NOMO-1 treated with dmso at 0.1 percent for 144 hours (cell line): ENCODE measurements at regions not wholly inside any gene's neighbourhood (a gene's known extent, or its start where the extent isn't known, plus 50 kb on each side); places are given as distances from the start of the nearest gene placed in this dataset.
A peak's percentile ranks its signal among the peaks of the same experiment; 100 is the strongest.

Experiments used
- DNase-seq: peaks from one replicate; lab custom pipeline; 2025; ENCODE audit not compliant: unreplicated experiment; lab: John Stamatoyannopoulos, UW

DNA sequence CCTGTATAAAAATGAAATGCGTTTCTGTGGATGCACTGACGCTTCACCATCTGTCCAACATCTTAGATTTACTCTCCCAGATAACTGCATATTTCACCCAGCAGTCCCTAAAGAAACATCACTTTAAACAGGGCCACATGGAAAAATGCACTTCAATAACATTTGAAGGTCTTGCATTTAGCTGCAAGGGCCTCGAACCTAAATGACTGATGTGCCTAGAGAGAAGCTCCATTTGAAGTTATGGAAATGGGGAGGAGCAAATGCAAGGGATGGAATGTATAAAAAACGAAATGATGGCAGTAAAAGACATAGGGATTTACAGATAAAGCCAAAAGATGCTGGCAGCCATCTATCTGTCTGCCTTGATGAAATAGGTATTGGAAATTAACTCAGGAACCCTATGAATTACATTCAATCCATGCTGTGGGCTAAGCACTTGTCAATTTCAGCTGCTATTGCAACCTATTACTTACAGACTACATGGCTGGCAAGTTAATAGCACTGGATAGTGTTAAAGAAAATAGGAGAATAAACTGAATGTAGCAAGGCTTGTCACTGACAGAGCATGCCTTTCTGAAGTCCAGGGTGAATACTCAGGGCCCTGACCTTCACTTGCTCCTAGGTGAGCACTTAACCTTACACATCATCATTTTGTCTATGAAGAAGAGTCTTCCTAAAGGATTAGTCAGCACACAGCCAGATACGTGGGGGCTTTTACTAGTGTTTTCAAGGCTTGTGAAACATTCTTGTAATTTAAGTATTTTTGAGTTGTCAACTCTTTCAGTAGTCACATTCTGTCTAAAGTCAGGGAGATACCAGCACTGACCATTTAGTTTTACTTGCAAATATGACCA is 963.4 kb downstream of the PCDH17 start:
- DNase-seq, result no peak

DNA sequence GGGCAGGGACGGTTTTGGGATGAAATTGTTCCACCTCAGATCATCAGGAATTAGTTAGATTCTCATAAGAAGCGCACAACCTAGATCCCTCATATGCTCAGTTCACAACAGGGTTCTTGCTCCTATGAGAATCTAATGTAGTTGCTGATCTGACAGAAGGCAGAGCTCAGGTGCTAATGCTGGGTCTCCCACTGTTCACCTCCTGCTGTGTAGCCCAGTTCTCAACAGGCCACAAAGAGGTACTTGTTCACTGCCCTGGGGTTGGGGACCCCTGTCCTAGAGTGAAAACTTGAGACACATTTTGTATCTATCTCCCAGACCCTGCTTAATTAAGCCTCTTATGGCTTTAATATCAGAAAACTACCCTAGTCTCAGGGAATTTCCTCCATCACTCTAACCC is 966.0 kb downstream of the PCDH17 start:
- DNase-seq, result no peak

DNA sequence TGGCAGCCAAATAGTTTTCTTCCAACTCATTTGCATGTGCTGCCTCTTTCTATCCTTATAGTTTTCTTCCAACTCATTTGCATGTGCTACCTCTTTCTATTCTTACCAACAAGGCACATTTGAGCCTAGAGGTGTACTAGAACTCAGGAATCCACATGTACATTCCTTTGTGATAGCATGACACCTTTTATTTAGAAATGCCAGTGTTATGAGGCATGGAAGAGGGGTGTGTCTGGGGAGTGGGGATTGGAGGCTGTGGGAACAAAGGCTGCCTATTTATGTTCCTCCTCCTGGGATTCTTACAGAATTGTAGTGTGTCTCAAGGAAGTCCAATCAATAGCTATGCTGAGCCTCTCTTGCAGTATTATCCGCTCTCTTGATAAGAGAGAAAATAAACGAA is 966.7 kb downstream of the PCDH17 start:
- DNase-seq, result no peak

DNA sequence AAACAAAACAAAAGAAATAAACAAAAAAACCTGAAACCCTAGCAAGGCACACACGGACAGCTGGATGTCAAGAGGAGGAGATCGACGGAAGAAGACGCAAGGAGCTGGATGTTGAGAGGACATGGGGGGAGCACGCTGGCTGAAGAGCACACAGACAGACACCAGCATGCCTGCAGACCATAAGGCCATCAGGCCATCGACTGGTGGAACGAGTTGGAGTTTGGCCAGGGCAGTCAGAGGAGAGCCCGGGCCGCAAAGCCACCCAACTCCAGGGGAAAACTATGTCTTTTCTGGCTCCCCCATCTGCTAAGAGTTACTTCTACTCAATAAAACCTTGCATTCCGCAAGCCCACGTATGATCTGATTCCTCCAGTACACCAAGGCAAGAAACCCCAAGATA is 979.6 kb downstream of the PCDH17 start:
- DNase-seq, result no peak

DNA sequence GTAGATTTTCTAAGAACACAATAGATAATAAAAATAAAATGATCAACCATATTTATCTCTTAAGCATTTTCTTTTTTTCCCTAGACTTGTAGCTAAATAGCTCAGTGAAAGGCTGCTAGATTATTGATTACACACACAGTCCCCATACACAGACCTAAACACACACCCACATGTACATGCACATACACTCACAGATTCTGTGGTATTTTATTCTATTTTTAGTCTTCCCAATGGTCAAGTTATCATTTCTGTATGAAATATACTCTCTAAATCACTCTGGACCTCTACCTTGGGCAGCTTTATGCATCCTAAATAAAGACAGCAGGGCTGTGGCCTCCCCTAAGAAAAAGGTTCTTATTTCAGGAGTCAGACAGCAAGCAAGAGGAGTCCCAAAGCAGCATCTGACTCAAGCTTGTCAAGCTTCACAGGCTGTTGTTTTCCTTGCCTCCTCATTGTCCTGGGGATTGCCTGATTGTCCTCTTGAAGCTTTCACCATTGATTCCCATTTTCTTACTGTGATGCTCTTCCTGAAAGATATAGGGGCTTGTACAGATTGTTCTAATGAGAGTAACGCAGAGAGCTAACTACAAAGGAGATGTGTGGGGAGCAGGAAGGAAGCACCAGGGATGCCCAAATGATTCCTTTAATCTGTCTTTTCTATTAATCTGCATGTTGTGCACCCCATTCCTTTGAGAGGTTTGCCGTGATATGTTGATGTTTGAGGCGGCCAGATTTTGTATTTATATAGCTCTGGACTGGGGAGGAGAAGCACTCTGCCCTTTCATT is 986.5 kb downstream of the PCDH17 start:
- DNase-seq, result no peak

DNA sequence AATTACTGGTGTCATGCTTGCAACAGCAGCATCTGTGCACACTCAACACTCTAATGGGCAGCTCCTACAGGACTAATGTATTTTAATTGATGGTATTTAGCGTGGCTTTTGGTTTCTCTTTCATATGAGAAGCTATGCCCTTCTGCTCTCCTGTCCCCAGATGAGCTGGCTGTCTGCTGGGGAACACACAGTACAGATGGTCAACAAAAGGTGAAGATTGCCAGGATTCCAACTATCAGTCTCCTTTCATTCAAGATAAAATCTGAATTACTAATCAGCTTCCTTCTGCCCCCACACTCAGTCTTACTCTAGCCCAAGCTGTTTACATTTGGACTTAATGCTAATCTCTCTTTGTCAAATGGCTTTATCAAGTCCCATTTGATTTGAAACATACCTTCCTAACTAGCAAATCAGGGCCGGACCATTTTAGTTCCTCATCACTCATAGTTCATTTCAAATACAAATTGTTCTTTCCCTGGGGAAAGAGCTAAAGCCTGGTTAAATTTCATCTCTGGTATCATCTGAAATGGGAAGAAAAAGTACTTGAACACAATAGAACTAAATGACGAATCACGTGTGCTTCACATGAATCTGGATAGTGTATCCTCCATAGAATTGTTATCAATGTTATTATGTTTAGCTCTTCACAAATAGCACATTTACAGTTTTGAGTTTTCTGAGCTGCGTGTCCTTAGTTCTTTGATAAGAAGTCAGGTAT is 988.0 kb downstream of the PCDH17 start:
- DNase-seq, result no peak

DNA sequence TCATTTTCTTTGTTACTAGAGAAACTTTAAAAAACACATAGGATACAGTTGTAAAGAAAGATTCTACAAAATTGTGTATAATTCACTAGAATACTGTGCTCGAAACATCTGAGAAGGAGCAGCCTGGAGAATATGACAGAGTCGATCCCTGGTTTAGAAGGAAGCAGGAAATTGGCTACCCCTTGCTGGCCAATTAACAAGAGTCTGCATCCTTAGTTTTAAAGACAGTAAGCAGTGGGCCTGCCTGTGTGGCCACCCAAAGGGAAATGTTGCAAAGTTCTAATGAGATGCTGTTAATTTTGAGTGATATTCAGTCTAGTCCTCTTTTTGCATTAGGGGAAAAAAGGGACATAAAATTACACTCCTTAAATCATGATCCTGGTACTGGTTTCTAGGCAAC is 988.6 kb downstream of the PCDH17 start:
- no peak for DNase-seq

DNA sequence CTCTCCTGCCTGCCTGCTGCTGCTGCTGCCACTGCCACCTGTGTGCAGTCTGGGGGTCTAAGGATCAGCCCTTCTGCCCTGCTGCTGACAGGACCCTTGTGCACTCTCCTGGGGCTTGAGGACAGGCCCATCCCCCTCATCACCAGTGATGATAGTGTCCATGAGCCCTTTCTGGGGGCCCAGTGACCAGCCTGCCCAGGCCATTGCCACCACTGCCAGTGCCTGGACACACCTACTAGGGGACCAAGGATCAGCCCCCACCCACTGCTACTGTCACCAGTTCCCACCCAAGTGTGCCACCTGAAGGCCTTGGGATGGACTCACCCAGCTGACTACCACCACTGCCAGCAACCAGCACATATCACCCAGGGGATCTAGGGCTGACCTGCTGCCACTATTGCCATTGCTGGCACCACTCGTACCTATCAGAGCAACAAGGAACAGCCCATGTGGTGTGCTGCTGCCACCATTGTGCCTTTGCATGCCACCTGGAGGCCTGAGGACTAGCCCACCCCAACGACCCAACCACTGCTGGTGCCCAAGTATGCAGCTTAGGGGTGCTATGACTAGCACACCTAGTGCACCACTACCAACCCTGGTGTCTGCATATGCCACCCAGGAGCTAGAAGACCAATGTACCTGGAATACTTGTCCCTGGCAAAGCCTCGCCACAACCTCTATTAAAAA is 994.3 kb downstream of the PCDH17 start:
- no peak for DNase-seq

DNA sequence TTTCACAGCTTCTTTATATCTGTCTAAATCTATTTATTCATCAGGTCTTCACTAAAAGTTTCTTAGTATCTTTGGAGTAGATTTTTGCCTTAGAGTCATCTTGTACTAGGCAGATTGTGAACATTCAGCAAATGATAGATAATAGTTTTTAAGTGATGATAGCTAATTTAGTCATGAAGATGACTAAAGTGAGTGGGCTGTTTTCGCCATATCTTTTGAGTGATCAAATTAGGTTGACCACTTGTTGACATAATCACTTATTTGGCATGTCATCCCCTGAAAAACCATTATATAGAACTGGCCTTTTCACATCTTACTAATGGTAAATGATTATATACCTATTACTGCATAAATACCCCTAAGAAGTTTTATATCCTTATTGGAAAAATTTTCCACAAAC is 999.2 kb downstream of the PCDH17 start:
- DNase-seq, result no peak

DNA sequence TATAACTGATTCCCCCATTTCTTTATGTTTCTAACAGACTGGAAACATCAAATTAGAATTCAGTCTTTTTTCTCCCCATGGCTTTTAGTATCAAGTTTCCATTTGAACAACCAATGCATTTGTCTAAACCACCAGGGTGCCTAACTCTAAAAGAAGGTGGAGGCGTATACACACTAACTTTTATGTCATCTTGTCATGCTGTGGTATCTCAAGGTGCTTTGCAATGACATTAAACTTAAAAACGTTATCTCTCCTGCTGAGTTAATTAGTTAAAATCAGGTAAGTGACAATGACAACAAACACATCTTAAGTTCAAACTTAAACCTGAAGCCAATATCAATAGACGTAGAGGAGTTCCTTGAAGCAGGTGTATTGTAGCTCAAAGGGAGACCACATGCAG is 1001.7 kb downstream of the PCDH17 start:
- DNase-seq, result no peak

DNA sequence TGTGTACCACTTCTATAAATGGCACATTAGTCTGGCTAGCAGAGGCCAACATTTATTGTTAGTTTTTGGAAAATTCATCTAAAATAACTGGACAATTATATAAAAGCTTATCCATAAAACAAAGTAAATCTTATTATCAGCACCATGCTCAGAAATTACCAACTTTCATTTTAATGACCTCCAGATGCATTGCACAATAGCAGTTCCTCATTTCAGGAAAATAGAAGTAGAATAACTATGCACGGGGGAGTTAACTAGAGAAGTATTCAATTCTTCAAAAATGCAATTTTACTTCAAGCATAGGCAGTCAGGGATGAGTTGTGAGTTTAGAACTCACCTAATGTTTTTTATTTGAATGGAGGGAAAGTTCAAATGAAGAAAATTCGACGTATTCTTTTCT is 1023.5 kb downstream of the PCDH17 start:
- DNase-seq, result peak; percentile 22

DNA sequence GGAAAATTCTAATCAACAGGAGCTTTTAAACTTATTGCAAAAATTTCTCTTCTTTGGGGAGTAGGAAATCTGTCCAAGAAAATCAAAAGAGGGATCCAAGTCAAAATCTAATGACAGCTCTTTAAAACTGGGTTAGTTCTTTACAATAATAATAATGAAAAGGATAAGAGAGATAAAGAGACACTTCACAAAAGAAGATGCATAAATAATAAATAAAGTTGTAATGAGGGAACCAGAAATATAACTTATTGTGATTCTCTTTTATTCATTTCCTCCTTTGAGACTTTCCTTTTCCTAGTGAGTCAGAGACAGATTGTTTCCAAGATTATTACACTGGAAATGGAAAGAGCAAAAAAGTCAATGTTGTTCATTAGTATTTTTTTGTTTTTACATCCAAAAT is 1029.3 kb downstream of the PCDH17 start:
- no peak for DNase-seq

DNA sequence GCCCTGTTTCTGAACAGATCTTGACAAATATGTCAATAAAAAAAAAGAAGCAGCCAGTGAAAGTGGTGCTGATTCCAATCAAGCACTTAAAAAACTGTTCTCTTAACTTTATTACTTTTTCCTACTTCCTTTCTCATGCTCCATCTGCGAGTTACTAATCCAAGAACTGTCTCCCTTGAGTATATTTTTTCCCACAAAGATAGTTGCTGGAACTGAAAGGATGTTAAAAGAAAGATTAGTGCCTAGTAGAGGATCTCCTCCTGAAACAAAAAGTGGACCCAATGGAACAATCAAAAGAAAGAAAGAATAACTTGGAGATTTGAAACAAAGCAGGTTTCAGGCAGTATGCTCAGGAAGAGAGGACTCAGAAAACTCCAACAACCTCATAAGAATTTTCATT is 1034.8 kb downstream of the PCDH17 start:
- no peak for DNase-seq

DNA sequence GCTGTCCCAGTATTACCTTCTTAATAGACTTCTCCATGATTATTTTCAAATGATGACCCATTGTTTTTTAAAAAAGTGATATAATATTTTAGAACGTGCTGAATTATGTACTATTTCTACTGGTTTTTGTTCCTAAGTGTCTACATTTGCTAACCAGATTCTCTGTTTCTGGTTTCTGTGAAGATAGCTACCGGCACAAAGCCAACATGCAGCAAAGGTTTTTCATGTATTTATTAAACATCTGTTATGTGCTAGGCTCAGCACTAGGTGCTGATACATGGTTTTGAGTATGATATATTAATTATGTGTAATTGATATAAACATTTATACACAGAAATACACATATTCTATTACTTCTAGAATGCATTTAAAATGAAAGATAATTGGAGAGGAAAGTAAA is 1035.6 kb downstream of the PCDH17 start:
- DNase-seq, result no peak

DNA sequence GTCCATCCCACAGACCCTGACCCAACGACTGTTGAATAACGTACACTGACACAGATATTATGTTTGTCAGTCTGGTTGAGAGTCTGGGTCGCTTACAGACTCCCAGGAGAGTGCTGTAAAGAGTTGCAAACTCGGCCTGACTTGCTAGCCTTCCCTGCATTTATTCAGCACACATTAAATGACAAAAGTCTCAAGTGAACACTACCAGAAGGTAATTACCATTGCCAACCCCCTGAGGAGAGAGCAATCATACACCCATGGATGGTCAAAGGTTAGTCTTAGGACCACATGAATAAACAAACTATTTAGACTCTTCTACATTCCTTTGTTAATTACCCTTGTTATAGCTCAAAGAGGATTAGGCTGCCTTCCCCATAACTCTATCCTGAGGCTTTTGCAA is 1048.6 kb downstream of the PCDH17 start:
- no peak for DNase-seq

DNA sequence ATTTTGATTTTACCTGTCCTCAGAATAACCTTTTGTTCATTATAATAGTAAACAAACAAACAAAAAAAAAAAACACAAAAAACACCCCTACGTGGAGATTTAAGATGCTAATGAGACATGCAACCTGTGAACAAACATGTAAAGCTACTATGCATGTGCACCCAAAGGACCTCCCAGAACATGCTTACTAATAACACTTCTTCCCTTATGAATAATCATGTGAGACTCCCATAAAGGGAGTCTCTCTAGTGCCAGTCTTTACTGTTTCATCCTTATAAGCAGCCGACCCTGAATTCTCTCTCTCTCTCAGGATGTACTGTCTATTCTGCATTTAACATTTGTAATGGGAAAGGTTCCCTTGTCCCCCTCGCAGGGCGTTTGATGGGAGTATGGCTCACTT is 1051.1 kb downstream of the PCDH17 start:
- no peak for DNase-seq

DNA sequence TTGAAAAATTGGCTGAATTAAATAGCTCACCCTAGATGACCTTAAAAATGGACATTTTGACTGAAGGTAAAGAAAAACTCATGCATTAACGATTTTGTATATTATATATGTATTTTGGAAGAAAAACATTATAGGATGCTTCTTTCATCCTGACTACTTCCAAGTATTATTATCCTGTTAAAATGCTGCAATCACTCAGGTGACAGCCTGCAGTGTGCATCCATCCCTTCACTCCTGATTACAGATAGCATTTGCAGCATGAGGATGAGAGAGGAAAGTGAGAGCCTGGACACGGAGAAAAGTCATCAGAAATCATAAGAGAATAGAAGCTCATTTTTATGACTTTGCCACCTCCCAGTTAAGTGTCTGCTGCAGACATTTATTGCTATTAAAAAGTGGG is 1055.6 kb downstream of the PCDH17 start:
- no peak for DNase-seq

DNA sequence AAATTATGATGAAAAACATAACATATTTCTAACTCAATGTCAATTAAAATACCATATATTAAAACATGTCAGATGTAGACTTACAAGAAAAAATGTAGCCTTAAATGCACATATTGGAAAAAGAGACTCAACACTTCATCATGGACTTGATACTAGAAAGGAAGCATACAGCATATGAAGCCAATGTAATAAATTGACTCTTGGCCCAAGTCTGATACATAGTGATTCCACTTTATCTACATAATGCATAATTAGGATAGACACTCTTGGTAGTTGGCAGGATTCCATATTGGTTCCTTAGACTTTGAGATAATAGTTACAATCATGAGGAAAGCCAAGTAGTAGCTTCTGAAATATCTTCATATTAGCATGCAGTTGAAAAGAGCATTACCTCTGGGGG is 1067.0 kb downstream of the PCDH17 start:
- no peak for DNase-seq

DNA sequence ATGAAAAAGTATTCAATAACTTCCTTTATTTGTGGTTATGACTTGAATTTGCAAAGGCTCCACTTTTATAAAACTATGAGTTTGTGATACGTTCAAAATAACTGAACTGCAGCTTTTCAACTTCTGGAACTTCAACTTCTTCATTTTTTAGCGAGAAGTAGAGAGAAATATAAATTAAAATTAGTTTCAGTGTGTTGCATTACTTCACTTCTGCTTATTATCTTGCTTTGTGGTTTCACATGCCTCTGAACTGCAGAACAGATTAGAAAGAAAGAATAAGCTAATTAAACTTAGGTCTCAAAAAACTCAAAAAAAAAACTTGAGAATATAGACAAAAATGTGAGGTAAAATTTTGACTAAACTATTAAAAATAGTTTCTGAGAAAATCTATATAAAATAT is 1073.4 kb downstream of the PCDH17 start:
- DNase-seq, result peak; percentile 74

DNA sequence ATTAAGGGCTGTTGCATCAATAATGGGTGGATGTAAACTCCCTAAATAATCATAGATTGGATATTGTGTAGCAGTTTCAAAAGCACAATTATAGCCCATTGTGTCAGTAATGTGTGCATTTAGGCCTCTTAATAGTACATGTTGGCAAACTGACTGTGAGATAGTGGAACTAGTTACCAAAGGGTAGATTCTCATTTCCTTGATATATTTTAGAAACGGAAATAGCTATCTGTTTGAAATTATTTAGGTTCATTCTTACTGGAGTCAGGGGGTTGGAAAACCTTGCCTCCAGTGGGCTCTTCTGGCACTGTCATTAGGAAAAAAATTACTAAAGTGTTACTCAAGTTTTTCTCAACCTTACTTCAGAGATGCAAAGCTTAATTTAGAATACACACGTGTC is 1074.9 kb downstream of the PCDH17 start:
- no peak for DNase-seq

DNA sequence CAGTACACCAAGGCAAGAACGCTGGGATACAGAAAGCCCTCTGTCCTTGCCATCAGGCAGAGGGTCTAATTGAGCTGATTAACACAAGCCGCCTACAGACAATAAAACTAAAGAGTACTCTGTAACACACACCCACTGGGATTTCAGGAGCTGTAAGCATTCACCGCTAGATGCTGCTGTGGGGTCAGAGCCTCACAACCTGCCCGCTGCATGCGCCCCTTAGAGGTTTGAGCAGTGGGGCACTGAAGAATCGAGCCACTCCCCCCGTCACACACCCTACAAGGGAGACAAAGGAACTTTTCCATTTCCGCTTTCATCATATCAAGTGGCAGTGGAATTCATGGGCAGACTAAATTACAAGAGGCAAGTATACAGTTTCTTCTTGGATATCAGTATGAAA is 1080.6 kb downstream of the PCDH17 start:
- no peak for DNase-seq
